Stimulated activated naive B cell treated with anti-CD40 and anti-IgM and Interleukin-4, amounts not matched to agents 10 μg/mL and 1 μg/mL and 100 μg/mL, for 72 hours (primary cell): ENCODE measurements at regions not wholly inside any gene's neighbourhood (a gene's known extent, or its start where the extent isn't known, plus 50 kb on each side); places are given as distances from the start of the nearest gene placed in this dataset.

Experiments used
- ATAC-seq, 2 donors: fragments of 150-1000 bp; cut with Tn5 transposase; replicated peaks; 2 replicates each; pipeline ENCODE4 v1.10.0; 2021; ENCODE audit warnings: moderate library complexity in 1 of 2
- DNase-seq: peaks from one replicate; pipeline ENCODE4 v3.0.0; 2021
- H3K27ac Mint-ChIP-seq: one replicate; pipeline ENCODE4 v1.8.0; 2022; ENCODE audit warnings: mild to moderate bottlenecking, mixed read lengths
- H3K27me3 Mint-ChIP-seq, 2 donors: one replicate each; pipeline ENCODE4 v1.8.0; 2022; ENCODE audit warnings: mixed read lengths in 2 of 2
- H3K36me3 Mint-ChIP-seq, 2 donors: one replicate each; pipeline ENCODE4 v1.8.0; 2022; ENCODE audit warnings: mixed read lengths in 2 of 2, mild to moderate bottlenecking in 1 of 2
- H3K4me1 Mint-ChIP-seq, 2 donors: one replicate each; pipeline ENCODE4 v1.8.0; 2022; ENCODE audit warnings: mixed read lengths in 2 of 2, mild to moderate bottlenecking in 1 of 2
- H3K4me3 Mint-ChIP-seq, 2 donors: one replicate each; pipeline ENCODE4 v1.8.0; 2022; ENCODE audit warnings: mild to moderate bottlenecking in 2 of 2, mixed read lengths in 2 of 2, moderate library complexity in 1 of 2
- H3K9me3 Mint-ChIP-seq, 2 donors: one replicate each; pipeline ENCODE4 v1.8.0; 2022; ENCODE audit warnings: mixed read lengths in 2 of 2, mild to moderate bottlenecking in 1 of 2

DNA sequence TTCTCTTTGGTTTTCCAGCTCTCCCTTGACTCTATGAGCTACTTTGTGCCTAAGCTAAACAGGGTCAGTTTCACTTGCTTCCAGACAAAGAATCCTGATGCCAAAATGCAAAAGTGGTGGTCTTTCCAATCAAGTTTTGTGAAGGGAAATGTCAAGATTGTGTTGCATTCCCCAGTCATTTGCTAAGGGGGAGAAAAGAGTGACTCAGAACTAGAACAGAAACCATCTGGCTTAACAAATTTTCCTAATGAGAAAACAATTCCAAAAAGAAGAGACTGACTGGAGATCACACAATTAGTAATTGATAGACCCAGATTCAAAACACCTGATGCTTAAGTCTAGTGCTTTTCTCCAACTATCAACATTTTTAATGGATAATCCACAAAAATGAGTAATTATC, 235.1 kb upstream of the DIO2 start:
- ATAC-seq (no peak), DNase-seq (no peak)
- Mint-ChIP-seq H3K27me3 (no peaks in the 10 kb centered on the region), H3K9me3 (peaks cover 13 to 16% of the 10 kb centered on the region in 2 donors), H3K4me3 (no peak overlapping the region), H3K27ac (no peak overlapping the region), H3K36me3 (no peaks in the 10 kb centered on the region), H3K4me1 (no peaks in the 10 kb centered on the region)

DNA sequence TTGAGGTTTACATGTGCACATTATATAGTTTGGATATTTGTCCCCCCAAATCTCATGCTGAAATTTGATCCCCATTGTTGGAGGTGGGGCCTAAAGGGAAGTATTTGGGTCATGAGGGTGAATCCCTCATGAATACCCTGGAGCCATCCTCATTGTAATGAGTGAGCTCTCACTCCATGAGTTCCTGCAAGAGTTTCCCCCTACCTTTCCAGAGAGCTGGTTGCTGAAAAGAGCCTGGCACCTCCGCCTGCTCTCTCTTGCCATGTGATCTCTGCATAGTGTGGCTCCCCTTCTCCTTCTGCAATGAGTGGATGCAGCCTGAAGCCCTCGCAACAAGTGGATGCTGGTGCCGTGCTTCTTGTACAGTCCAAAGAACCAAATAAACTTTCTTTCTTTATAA, 234.3 kb upstream of the DIO2 start:
- H3K36me3 Mint-ChIP-seq, result no peaks in the 10 kb centered on the region
- DNase-seq (no peak), ATAC-seq (no peak)
- H3K27ac Mint-ChIP-seq, result no peak overlapping the region
- H3K27me3 Mint-ChIP-seq, result no peaks in the 10 kb centered on the region
- H3K4me3 Mint-ChIP-seq, result no peak overlapping the region
- H3K9me3 Mint-ChIP-seq, result peaks cover 9 to 12% of the 10 kb centered on the region in 2 donors
- no peaks in the 10 kb centered on the region for H3K4me1 Mint-ChIP-seq

DNA sequence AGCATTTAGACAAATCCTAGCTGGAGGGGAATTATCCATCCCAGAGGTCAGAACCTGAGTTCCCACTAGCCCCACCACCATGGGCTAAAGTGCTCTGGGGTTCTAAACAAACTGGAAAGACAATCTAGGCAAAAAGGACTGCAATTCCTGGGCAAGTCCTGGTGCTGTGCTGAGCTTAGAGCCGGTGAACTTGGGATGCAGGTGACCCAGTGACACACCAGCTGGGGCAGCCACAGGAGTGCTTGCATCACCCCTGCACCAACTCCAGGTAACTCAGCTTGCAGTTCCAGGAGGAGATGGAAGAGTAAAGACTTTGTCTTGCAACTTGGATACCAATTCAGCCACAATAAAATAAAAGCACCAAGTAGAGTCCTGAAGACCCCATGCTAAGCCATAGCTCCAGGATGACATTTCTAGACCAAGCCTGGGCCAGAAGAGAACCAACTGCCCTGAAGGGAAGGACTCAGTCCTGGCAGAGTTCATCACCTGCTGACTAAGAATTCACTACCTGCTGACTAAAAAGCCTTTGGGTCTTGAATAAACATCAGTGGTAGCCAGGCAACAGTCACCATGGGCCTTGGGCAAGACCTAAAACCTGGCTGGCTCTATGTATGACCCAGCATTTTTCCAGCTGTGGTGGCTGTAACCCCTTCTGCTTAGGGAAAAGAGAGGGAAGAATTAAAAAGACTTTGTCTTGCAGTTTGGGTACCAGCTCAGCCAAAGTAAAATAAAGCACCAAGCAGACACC, 223.4 kb upstream of the DIO2 start:
- Mint-ChIP-seq H3K4me3 (no peak overlapping the region), H3K36me3 (no peaks in the 10 kb centered on the region), H3K27ac (no peak overlapping the region), H3K4me1 (no peaks in the 10 kb centered on the region), H3K27me3 (no peaks in the 10 kb centered on the region), H3K9me3 (peaks cover 9 to 20% of the 10 kb centered on the region in 2 donors)
- ATAC-seq, result no peak
- DNase-seq, result no peak

DNA sequence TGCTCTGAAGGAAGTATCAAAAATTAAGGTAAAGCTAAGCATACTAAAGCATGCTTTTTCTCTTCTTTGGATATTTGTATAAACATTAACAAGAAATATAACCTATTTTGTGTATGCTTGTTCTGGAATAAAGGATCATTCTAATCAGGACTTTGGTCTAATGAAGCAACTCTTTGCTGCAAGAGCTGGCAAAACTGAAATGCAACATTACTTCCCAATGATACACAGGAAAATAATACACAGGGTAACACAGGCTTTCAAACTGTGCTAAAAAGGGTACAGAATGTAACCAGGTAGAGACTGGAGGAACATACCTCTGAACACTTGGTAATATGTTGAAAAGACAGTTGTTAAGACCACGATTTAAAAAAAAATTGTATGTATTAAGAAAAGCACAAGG, 222.5 kb upstream of the DIO2 start:
- no peak for ATAC-seq
- Mint-ChIP-seq H3K4me3 (no peak overlapping the region), H3K27ac (no peak overlapping the region), H3K4me1 (no peaks in the 10 kb centered on the region), H3K36me3 (no peaks in the 10 kb centered on the region), H3K27me3 (no peaks in the 10 kb centered on the region), H3K9me3 (peaks cover 4 to 13% of the 10 kb centered on the region in 2 donors)
- no peak for DNase-seq

DNA sequence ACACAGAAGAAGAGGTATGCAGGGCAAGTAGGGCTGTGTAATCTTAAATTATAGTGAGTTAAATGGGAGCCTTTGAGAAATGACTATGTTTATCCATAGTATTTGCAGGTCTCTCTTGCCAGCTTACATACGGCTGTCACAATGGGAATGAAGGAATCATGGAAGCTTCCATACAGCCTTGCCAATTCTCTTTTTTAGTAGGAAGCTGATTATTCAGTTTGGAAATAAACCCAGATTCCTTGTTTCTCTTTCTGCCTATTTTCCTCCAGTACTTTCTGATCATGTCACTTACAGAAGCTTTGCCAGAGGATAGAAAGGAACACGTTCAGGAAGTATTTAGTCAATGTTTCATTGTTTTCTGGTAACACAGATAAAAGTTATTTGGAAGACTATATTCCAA, 217.4 kb upstream of the DIO2 start:
- ATAC-seq (no peak), DNase-seq (no peak)
- Mint-ChIP-seq H3K9me3 (no peaks in the 10 kb centered on the region), H3K27ac (no peak overlapping the region), H3K4me1 (no peaks in the 10 kb centered on the region), H3K36me3 (no peaks in the 10 kb centered on the region), H3K4me3 (no peak overlapping the region), H3K27me3 (no peaks in the 10 kb centered on the region)

DNA sequence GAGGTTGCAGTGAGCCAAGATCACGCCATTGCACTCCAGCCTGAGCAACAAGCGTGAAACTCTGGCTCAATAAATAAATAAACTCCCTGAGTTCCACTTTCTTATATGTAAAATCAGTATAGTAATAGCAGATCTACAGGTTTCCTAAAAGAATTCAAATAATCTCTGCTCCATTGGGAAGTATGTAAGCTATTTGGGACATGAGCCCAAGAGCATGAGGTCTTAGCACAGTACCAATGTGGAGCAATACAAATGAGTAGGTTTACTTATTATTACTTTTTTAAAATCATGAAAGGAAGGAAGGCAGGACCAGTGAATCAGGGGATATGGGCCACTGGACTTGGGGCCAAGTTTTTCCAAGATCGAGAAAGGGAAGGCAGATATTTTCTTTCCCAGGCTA, 216.9 kb upstream of the DIO2 start:
- Mint-ChIP-seq H3K27me3 (no peaks in the 10 kb centered on the region), H3K4me1 (no peaks in the 10 kb centered on the region), H3K9me3 (no peaks in the 10 kb centered on the region), H3K27ac (peak overlapping the region; percentile 7), H3K36me3 (no peaks in the 10 kb centered on the region), H3K4me3 (no peak overlapping the region)
- DNase-seq (no peak), ATAC-seq (no peak)

DNA sequence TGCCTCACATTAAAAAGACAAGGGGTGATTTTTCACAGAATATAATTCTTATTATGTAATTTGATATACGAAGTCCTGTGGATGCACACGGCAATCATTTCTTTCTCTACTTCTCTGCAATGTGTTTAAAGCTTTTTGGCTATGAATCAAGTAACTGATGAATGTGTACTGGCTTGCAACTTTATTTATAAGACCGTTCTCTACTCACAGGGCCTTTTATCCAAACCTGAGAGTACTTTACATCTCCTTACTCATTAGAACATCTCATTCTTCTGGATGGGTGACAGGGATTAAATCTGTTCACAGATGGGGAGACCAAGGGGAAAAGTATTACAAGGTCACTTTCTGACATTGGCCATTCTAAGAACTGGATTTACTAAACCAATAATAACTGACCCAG, 215.8 kb upstream of the DIO2 start:
- no peaks in the 10 kb centered on the region for H3K4me1 Mint-ChIP-seq
- H3K4me3 Mint-ChIP-seq, result no peak overlapping the region
- H3K27me3 Mint-ChIP-seq, result no peaks in the 10 kb centered on the region
- no peaks in the 10 kb centered on the region for H3K36me3 Mint-ChIP-seq
- H3K27ac Mint-ChIP-seq, result no peak overlapping the region
- H3K9me3 Mint-ChIP-seq, result no peaks in the 10 kb centered on the region
- DNase-seq (no peak), ATAC-seq (no peak)

DNA sequence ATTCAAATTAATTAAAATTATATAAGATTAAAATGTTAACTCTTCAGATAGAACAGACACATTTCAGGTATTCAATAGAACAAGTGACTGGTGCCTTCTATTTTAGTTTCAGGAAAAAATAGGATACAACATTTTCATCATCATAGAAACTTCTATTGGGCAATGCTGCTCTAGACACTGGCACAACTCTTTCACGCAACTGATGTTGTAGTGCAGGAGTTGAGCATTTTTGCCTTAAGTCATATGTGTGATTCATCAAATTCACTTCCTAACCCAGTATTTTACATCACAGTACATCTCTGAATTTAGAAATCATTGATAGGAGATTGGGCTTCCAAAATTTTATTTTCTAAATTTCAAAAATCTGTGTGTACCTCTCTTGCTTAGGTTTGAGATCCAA, 215.4 kb upstream of the DIO2 start:
- H3K4me3 Mint-ChIP-seq, result no peak overlapping the region
- no peaks in the 10 kb centered on the region for H3K9me3 Mint-ChIP-seq
- no peaks in the 10 kb centered on the region for H3K36me3 Mint-ChIP-seq
- H3K27ac Mint-ChIP-seq, result no peak overlapping the region
- H3K4me1 Mint-ChIP-seq, result no peaks in the 10 kb centered on the region
- ATAC-seq (no peak), DNase-seq (no peak)
- no peaks in the 10 kb centered on the region for H3K27me3 Mint-ChIP-seq

DNA sequence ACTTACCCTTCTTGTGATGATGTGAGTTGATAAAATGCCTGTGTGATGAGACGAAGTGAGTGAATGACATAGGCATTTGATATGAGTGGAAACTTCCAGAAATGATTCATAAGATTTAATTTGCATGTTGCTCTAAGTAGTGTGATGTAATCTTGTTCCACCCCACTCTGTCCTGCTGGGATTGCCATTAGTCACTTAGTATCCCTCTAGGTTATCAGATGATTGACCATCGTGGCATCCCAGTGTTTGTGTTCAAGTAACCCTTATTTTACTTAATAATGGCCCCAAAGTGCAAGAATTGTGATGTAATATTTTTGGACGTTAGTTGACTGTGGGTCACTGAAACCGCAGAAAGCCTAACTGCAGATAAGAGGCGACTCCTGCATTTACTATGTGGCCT, 214.4 kb upstream of the DIO2 start:
- no peaks in the 10 kb centered on the region for H3K9me3 Mint-ChIP-seq
- no peak overlapping the region for H3K4me3 Mint-ChIP-seq
- no peaks in the 10 kb centered on the region for H3K27me3 Mint-ChIP-seq
- ATAC-seq (no peak), DNase-seq (no peak)
- H3K27ac Mint-ChIP-seq, result no peak overlapping the region
- no peaks in the 10 kb centered on the region for H3K36me3 Mint-ChIP-seq
- no peaks in the 10 kb centered on the region for H3K4me1 Mint-ChIP-seq

DNA sequence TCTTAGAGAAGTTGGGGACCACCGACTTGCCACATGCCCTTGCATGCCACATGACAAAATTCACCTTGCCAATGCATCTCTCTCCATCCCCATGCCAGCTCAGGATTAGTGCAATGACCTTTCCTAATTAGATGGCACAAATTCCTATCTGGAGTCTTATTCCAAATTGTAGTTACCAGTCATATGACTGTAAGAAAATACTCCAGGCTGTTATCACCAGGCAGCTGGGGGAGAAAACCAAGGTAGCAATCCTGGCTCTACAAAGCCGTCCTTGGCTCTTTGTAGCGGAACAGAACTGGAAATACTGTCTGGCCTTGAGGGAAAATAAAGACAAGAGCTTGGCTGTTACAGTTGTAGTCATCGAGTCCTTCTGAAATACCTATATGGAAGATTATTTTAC, 208.5 kb upstream of the DIO2 start:
- Mint-ChIP-seq H3K27ac (no peak overlapping the region), H3K4me3 (no peak overlapping the region), H3K27me3 (no peaks in the 10 kb centered on the region), H3K4me1 (no peaks in the 10 kb centered on the region), H3K36me3 (no peaks in the 10 kb centered on the region), H3K9me3 (no peaks in the 10 kb centered on the region)
- DNase-seq (no peak), ATAC-seq (no peak)

DNA sequence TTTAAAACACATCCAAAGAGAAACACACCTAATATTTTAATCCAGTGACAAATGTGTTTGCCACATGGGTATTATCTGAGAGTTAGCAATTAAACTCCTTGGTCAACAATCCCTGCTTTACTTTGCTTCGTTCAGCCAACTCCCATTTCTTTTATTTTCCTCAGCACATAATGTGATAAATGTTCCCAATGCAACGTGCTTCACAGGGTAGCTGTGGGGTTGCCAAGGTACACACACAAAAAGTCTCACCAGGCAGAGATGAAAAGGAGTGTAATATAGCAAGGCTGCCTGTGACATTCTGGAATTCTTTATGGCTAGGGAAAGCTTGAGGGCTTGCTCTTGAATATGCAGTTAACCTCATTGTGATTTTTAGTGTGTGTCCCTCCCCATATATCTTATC, 208.0 kb upstream of the DIO2 start:
- H3K9me3 Mint-ChIP-seq, result no peaks in the 10 kb centered on the region
- H3K27me3 Mint-ChIP-seq, result no peaks in the 10 kb centered on the region
- no peak overlapping the region for H3K4me3 Mint-ChIP-seq
- H3K4me1 Mint-ChIP-seq, result no peaks in the 10 kb centered on the region
- no peaks in the 10 kb centered on the region for H3K36me3 Mint-ChIP-seq
- DNase-seq (no peak), ATAC-seq (no peak)
- no peak overlapping the region for H3K27ac Mint-ChIP-seq

DNA sequence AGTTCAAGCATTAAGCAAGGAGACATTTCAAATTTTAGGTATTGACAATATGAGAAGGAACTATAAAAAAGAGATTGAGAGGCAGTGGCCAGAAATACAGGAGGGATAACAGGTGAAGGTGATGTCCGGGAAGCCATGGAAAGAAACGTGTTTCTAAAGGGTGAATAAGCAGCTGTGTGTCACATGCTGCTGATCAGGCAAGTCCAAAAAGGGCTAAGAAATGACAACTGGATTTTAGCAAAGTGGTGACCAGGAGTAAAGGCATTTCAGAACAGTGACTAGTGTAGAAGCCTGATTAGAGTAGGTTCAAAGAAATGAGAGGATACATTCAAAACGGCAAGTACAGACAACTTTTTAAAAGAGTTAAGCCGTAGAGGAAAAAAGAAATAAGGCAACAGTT, 204.3 kb upstream of the DIO2 start:
- no peaks in the 10 kb centered on the region for H3K36me3 Mint-ChIP-seq
- no peaks in the 10 kb centered on the region for H3K27me3 Mint-ChIP-seq
- DNase-seq, result no peak
- H3K27ac Mint-ChIP-seq, result no peak overlapping the region
- no peaks in the 10 kb centered on the region for H3K9me3 Mint-ChIP-seq
- no peak for ATAC-seq
- H3K4me3 Mint-ChIP-seq, result no peak overlapping the region
- no peaks in the 10 kb centered on the region for H3K4me1 Mint-ChIP-seq

DNA sequence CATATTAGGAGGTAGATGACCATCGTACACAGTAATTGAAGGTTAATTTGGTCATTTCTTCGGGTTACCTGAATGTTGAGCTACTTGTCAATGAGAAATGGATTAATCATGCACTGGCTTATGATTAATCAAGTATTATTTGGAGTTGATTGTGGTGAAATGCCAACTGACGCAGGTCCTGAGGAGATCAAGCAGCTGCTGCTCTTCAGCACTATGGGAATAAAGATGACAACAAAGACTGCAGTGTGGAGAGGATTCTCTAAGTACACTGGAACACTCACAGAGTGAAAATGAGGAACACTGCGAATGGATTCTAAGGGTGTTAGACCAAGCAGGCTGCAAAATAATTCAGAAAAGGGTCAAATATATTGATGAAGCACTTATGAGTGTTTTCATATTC, 202.8 kb upstream of the DIO2 start:
- DNase-seq, result no peak
- Mint-ChIP-seq H3K9me3 (no peaks in the 10 kb centered on the region), H3K27ac (no peak overlapping the region), H3K27me3 (no peaks in the 10 kb centered on the region), H3K4me1 (no peaks in the 10 kb centered on the region), H3K36me3 (no peaks in the 10 kb centered on the region), H3K4me3 (no peak overlapping the region)
- ATAC-seq, result no peak

DNA sequence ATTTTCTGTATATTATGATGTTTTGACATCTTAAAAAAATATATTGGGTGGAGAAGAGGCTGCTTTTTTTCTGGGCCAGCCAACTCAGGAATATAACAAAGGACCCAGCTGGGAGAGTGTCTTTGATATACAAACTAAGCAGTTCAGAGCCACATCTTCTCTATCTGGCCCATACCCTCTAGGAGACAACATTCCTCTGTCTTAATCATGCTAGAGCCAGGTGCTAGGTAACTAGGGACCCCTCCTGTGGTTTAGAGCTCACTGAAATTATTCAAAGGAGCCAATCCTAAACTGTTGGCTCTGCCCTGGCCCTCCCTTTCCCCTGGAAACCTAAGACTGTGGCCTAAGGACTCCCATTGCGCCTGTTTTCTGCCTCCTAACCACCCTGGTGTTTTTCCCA, 193.1 kb upstream of the DIO2 start:
- H3K27ac Mint-ChIP-seq, result no peak overlapping the region
- no peak overlapping the region for H3K4me3 Mint-ChIP-seq
- ATAC-seq (no peak), DNase-seq (no peak)
- no peaks in the 10 kb centered on the region for H3K4me1 Mint-ChIP-seq
- H3K27me3 Mint-ChIP-seq, result no peaks in the 10 kb centered on the region
- no peaks in the 10 kb centered on the region for H3K36me3 Mint-ChIP-seq
- H3K9me3 Mint-ChIP-seq, result peaks cover 0 to 2% of the 10 kb centered on the region in 2 donors

DNA sequence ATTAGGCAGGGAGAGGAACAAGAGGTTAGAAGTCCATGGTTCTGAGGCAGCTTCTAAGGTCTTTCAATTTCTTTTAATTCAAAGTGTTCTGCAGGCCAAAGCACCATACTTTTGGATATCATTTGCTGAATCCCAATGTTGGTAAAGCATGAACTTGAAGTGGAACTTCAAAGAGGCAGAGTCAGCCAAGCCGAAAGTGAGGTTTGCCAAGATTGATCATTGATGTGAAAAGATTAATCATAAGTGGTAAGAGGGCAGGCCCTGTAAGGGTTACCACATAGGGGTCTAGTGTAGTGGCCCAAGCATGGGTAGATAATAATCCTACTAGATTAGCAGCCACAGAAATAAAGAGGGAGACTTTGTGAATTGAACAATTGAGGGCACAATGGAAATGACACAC, 191.7 kb upstream of the DIO2 start:
- DNase-seq (no peak), ATAC-seq (no peak)
- H3K36me3 Mint-ChIP-seq, result no peaks in the 10 kb centered on the region
- H3K27ac Mint-ChIP-seq, result no peak overlapping the region
- peaks cover 3% of the 10 kb centered on the region in 2 donors for H3K9me3 Mint-ChIP-seq
- H3K4me3 Mint-ChIP-seq, result no peak overlapping the region
- no peaks in the 10 kb centered on the region for H3K27me3 Mint-ChIP-seq
- no peaks in the 10 kb centered on the region for H3K4me1 Mint-ChIP-seq

DNA sequence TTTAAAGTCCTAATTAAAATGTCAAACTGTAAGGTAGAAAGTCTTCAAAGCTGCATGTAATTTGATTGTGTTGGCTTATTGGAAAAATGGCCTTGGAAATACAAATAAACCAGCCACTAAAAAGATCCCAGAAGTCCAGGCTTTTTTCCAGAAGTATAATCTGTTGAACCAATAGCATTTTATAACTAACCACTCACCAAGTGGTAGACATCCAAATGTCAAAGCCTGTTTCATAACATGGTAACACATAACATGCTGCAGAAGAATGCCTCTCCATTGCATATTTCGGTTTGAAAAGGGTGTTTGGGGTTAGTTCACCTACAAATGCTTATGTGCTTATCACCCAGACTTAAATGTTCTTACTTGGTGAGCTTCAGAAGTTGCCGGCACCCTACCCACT, 183.7 kb upstream of the DIO2 start:
- Mint-ChIP-seq H3K27ac (no peak overlapping the region), H3K36me3 (no peaks in the 10 kb centered on the region), H3K4me3 (no peak overlapping the region), H3K9me3 (peaks cover 7 to 11% of the 10 kb centered on the region in 2 donors), H3K27me3 (no peaks in the 10 kb centered on the region), H3K4me1 (no peaks in the 10 kb centered on the region)
- ATAC-seq (no peak), DNase-seq (no peak)
